Iris pigment epithelial cell (primary cell): ENCODE measurements at regions not wholly inside any gene's neighbourhood (a gene's known extent, or its start where the extent isn't known, plus 50 kb on each side); places are given as distances from the start of the nearest gene placed in this dataset.

Experiments
- DNase-seq: peaks from one replicate; pipeline ENCODE4 v3.0.0-alpha.2; 2011; ENCODE audit warnings: low read depth

GRCh38 chr2:830419-831224, 120.0 kb upstream of the SNTG2 start:
- no peak for DNase-seq

- DNase-seq, result no peak
These were observed 121.6 kb upstream of the SNTG2 start for GRCh38 chr2:829047-829446.

DNA sequence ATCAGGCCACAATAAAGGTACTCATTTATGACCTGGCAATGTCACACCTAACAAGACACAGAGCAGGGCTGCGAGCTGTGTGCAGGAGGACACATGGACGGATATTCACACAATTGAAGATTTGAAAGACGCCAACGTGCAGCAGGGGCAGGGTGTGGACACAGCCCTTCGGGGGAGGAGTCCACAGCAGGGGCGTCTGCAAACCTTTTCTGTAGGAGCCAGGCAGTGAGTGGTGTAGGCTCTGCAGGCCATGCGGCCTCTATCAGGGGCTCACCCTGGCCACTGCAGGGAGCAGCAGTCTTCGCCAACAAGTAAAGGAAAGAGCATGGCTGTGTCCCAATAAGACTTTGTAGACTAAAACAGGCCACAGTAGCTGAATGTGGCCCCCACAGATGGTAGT, 125.7 kb upstream of the SNTG2 start:
- no peak for DNase-seq

- DNase-seq, result no peak
These were observed 126.1 kb upstream of the SNTG2 start for GRCh38 chr2:824524-824923.

GRCh38 chr2:821546-821945, 129.1 kb upstream of the SNTG2 start:
- no peak for DNase-seq

DNA sequence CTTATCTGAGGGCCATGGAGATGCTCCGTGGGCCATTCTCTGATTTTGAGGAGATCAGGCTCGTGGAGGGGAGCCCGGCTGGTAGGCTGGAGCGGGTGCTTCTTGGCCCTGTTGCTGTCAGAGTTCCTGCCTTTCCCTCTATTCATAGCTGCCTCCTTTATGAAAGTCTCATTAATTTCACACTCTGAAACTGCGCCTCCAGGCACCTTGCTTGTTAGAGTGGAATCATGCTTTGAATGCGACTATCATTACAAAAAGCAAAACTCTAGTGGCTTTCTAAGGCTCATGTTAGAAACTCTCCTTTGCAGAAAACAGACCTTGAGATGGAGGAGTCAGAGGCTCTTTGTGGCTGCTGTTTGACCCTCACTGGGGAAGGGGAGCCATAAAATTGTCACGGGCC, 131.0 kb upstream of the SNTG2 start:
- no peak for DNase-seq

DNA sequence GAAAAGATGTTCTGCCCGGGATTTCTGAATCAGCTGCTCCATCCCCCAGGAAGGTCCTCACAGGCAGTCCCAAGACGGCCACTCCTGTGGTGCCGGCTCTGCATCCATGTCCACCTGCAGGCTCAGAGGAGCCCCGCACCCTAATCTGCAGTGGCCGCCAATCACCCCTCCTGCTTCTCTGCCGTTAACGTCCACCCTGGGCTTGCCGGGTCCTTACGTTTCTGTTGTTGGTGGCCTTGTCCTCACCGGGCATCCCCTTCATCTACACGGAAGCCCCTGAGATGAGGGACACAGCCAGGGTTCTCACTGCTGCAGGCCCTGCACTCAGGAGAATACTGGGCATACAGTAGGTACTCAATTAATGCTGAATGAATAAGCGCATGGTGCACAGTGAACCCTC, 131.5 kb upstream of the SNTG2 start:
- no peak for DNase-seq

DNA sequence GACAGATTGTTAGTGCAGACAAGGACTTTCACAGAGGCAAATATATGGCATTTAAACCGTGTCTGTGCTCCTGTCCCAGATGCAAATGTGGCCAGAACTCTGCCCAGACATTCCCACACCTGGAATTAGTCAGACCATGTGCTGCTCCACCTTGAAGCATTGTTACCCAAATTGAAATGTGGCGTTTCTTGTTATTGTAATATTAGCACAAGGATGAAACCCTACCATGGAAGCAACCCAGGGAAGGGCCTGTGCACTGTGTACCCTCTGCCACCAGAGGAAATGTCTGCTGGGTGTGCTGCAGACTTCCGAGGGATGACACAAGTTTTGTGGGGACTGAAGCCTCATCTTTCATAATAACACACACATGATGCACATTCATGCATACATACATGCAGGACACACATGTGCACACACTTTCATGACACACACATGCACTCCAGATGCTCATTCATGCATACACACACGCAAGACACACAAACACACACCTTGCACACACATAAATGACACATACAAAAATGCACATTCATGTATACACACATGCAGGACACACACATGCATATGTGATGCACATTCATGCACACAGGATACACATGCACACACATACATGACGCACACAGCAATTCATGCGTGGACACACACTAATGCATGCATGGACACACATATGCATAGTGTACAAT, 133.2 kb upstream of the SNTG2 start:
- no peak for DNase-seq

GRCh38 chr2:816278-816677, 134.4 kb upstream of the SNTG2 start:
- no peak for DNase-seq

DNA sequence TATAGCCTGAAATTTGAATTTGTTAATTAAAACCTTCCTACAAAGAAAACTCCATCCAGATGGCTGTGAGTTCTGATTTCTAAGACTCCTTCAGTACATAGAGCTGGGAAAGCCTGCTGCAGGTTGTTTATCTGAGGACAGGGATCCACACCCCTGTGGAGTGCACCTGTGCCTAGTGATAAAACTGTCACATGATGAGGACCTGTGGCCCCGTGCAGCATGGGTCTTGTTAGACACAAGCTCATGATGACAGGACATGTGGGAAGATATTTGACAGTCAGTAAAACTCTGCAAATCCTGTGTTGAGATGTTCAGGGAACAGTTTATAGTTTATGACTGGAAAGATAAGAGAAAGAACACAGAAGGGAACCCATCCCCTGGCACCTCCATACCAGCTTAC, 133.2 kb upstream of the TMEM18 start:
- no peak for DNase-seq

DNA sequence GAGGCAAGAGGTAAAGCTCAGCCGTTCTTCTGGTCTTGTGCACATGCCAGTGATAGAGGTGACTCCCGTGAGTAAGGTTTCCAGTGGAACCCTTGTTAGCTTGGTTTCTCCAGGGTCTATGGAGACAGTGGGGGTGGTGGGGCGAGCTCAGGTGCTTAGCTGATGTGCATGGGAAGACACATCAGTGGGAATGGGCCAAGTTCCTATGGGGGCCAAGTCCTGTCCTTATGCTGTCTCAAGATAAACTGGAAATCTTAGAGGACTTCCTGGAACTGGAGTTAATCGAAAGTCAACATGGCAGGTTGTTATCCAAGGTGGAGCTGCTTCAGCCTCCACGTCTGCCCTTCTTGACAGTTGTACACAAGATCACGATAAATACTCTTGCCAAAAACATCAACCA, 130.1 kb upstream of the TMEM18 start:
- no peak for DNase-seq

GRCh38 chr2:805664-806063, 128.5 kb upstream of the TMEM18 start:
- DNase-seq, result no peak

DNA sequence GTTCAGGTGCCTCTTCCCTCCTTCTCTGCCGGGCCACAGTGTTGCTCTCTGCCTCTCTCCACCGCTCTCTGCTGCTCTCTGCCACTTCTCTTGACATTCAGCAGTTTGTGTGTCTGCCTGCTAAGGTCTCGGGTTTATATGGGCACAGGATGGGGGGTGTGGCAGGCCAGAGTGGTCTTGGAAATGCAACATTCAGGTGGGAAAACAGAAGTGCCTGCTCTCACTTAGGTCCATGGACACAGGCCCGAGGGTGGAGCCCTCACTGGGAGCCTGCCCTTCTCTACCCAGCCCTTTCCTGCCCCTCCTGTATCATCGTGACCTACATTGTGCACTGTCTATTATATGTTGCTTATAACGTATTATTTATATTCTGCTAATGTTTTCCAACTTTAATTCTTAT, 120.8 kb upstream of the TMEM18 start:
- no peak for DNase-seq

GRCh38 chr2:797556-797955, 120.3 kb upstream of the TMEM18 start:
- DNase-seq, result no peak

DNA sequence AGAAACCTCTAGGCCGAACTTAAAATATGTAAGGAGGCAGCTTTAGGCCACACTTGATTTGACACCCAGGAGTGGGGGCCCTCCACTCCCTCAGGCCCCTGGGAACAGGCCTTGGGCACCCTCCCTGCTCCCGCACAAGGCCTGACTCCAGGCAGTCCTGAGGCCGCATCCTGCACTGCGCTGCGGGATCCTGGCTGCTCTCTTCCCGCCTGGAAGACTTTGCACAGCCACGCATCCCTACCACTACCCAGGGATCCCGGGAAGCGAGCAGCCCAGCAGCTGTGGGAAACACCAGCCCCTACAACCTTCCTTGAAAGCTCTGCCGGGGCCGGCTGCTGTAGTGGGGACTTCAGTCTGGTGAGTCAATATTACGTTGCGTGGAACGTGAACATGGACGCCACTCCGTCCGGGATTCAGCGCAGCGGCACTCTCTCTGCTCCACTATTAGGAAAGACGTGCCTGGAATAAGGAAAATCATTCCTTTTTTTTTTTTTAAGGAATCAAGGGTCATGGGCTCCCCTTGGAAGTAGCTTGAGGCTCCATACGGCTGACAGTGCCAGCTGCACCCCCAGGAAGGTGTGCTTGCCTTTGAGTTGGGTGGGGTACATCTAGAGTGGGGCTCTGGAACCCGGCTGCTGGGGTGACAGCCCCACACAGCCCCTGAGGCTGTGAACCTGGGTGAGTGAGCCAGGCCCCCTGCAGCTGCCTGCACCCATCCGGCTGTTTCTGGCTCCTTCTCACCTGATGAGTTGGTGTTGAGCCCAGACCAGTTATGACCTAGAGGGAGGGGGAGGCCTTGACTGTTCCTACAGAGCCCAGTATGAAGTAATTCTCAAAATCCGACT, 119.2 kb upstream of the TMEM18 start:
- DNase-seq, result no peak

- no peak for DNase-seq
These were observed 118.4 kb upstream of the TMEM18 start for GRCh38 chr2:795531-796041.

GRCh38 chr2:794554-795241, 117.5 kb upstream of the TMEM18 start:
- DNase-seq, result no peak

DNA sequence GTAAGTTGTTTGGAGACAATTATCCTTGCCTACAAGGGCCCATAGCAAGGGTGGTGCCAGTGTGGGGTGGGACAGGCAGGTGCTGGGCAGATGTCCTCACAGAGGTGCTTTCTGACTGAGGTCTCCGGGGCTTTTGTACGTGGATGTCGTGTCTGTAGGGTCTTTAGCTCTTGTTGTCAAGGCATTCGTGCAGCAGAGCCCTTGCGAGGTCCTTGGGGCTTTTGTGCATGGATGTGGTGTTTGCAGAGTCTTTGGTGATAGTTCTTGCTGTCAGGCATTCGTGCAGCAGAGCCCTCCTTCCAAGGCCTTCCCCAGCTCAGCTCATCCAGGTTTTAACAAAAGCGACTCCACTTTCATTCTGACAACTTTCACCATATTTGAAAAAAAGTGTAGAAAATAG, 116.0 kb upstream of the TMEM18 start:
- DNase-seq, result no peak

DNA sequence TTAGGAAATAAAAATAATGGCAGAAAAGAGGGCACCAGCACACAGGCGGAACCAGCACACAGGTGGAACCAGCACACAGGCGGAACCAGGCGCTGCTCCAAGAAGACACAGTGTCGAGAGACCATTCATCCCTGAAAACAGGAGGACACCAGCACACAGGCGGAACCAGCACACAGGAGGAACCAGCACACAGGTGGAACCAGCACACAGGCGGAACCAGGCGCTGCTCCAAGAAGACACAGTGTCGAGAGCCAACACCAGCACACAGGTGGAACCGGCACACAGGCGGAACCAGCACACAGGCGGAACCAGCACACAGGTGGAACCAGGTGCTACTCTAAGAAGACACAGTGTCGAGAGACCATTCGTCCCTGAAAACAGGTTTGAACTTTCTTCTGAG, 115.5 kb upstream of the TMEM18 start:
- no peak for DNase-seq

DNA sequence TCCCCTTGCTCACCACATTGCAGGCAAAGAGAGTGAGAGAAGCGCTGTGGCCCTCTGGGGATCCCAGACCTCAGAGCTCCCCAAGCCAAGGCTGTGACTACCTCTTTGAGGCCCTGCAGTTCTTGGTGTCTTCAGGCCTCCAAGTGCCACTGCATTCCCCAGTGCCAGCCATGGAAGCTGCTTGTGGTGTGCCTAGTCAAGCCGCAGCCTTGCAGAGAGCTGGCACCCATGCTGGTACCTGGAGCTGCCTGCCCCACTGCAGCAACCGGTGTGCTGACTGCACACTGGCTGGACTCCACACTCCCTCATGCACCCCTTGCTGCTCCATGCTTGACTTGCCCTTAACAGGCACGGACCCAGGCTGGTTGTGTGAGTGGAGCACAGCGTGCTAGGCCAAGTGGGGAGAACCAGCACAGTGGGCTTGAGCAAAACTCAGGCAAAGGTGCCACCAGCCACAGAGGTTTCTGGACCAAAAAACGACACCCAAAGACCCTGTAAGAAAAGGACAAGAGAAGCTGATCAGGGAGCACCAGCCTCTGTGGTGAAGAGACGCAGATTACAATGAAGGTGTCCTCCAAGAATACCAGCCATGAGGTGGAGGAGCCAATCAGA, 113.5 kb upstream of the TMEM18 start:
- no peak for DNase-seq

DNA sequence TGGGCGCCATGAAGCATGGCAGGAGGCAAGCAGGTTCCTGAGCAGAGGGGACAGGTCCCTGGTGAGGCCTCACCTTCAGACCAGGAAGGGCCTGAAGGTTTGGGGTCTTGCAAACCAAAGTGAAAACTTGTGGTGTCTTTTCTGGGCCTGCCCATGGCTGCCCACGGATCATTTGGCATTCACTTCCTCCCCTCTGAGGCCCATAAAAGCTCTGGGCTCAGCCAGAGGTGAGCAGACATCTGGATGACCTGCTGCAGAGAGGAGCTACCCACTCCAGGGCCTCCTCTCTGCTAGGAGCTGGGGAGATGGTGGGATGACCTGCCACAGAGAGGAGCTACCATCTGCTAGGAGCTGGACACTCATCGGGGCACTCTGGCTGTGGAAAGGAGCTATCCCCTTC, 112.9 kb upstream of the TMEM18 start:
- DNase-seq, result no peak

DNA sequence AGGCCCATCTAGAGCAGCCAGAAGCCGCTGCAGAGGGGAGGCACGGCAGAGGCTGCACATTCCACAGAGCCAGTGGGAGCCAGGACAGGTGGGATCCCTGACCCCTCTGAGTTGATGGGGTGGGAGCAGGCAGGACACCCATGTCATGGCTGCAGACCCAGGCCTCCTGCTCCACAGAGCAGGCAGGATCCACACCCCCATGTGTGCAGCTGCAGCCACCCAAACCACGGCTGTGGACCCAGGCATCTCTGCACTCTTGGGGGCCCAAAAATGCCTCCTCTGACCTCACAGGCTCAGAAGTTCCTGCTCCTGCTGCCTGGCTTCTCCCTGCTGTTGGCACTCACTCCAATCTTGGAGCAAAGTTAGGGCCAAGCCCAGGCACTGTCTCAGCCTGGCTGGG, 112.3 kb upstream of the TMEM18 start:
- DNase-seq, result no peak
